ENCODE measurements at regions not wholly inside any gene's neighbourhood (a gene's known extent, or its start where the extent isn't known, plus 50 kb on each side); places are given as distances from the start of the nearest gene placed in this dataset.

DNA sequence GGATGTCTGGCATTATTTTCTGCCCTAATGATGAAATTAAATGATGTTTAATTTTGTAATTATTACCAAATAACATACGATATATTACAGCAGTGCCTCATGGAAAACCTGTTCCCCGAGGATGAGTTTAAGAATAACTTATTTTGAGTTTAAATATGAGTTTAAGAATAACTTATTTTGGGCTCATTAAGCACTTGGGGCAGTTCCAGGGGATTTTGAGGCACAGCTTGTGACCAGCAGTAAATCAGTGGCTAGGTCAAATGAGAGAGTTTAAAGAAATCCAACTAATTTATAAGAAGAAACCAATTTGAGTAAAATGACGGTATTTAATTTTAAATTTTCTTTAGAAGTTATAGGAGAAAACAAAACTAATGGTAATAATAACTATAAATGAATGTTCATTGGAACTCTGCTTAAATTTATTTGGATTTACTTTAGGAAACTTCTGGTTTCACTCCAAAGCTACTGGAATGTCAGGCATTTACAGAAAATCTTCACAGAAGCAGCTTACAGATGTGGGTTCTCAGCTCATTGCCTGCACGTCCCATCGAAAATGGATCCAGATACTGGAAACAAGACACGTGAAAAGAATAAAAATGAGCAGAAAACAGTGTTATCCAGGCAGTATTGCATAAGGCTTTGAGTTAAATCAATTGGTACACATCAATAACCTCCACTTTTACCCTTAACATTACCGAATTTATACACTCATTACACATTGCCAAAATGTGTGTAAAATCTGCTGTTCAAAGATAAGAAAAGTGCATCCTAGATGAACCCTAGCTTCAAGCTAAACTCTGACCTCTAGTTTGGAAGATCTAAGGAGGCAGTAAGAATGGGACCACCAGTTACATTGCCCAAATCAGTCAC is 784.5 kb upstream of the IGFBP3 start:
- no peak for DNase-seq

GRCh38 chr7:46696741-46697140 is 775.7 kb upstream of the IGFBP3 start:
- DNase-seq: no peak

GRCh38 chr7:46695051-46695708 is 774.1 kb upstream of the IGFBP3 start:
- DNase-seq: no peak

- no peak for DNase-seq
These were observed 773.0 kb upstream of the IGFBP3 start for GRCh38 chr7:46694058-46694457.

GRCh38 chr7:46687203-46687602 is 766.1 kb upstream of the IGFBP3 start:
- no peak for DNase-seq

DNA sequence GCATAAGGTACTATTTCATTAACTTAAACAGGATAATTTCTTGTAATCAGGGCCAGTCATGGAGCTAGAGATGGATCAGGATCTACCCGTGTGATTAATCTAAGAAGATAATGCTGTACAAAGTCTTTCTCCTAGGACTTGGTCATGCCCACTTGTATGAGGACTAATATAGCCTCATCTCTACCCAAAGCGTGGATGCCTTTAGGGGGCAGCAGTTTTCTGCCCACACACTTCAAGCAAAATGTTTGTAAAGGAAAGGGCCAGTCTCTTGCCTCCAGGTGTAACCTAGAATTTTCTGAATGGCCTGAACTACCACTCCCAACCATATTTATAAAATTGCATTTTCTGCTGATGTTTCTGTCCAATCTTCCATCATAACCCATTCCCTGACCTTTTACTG is 764.0 kb upstream of the IGFBP3 start:
- DNase-seq: no peak

DNA sequence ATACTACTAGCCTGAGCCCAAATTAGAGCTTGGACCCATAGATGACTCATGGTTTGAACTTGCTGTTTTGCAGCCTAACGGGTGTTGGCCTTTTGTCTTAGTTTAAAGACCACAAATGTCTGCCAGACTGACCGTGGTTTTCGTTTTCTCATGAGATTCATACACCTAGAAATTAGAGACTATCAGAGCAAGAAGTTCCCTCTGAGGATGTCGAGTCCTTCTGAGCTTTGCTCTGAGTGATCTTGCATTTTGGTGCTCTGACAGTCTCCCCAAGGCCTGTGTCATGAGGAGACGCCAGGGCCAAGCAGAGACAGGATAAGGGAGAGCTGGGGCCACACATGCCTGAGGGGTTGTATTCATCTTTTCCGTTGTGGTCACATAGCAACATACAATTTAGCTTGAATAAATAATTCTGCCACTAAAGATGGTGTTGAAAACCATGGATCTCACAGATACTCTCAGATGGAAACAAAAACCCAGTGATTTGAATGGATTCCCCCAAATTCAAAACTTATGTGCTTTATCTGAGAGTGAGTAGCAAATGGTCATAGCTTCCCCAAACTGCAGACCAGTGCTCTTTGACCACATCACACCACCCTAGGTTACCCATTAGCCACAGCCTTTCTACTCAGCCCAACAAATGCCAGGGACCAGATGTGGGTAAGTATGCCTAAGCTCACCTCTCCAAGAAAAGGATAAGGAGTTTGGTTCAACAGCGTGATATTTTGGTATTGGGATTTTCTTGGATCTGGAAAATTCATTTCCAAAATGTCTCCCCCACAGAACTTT is 762.0 kb upstream of the IGFBP3 start:
- no peak for DNase-seq

- no peak for DNase-seq
These were observed 760.9 kb upstream of the IGFBP3 start for GRCh38 chr7:46681865-46682503.

GRCh38 chr7:46680147-46680546 is 759.1 kb upstream of the IGFBP3 start:
- no peak for DNase-seq

DNA sequence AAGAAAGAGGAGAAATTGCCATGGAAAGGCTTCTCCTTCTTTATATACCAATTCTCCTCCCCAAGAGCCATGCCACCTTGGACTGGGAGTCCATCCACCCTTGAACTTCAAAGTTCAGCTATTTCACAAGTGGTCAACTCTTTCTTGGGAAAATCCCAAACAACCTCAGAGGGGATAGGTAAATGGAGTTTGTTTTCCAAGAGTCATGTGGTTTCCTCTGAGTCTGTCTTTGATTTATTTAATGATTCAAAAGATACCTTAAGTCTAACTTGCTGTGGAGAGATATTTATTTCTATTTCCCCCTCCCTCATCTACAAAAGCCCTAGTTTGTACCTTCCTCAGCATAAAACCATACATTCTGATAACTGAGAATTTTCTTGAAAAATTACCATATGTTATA is 758.6 kb upstream of the IGFBP3 start:
- DNase-seq: no peak

DNA sequence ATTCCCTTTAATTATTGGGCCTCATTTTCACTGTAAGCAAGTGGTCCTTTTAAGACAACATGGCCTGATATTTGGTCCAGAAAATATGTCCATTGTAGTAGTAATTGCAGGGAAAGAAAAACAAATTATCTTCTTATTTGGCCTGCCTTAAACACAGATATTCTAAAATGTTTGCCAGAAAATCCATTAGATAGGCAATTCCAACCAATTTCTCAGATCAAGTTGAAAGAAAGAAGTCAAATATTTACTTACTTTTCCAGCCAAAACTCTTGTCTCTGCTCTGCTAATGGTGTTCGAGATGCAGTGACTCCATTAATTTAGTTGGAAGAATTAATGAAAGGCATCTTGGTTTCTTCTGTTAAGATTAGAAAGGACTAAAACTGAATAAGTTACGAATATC is 757.3 kb upstream of the IGFBP3 start:
- no peak for DNase-seq

DNA sequence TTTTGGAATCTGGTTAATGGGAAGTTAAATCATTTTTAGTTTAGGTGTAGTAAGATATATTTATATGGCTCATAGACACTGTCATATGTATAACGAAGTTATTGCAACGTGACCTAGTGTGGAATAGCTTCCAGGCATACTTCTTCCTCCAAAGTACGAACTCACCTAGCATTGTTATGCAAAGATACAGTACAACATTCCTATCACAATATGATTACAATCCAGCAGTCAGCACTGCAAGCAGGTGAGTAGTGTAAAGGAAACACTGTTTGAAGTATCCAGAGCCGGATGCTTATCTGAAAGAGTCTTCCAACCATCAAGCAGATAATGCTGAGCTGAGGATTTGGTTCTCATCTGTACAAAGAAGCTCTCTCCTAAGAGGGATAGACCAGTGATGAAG is 754.4 kb upstream of the IGFBP3 start:
- DNase-seq: no peak

DNA sequence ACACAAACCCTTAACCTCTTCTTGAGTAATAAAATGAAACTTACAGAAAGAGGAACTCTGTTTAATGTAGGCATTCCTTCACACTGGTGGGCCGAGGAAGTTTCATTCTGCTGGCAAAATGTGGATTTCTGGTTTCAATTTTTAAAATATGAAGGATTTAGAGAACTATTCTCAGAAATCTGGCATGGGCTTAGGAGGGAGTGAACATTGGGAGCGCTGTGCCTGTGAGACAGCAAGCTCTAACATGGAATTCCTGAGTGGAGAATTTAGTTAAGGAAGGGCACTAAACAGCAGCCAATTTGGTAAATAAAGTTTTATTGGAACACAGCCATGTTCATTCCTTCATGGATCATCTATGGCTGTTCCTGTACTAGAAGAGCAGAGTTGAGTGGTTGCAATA is 751.8 kb upstream of the IGFBP3 start:
- no peak for DNase-seq

DNA sequence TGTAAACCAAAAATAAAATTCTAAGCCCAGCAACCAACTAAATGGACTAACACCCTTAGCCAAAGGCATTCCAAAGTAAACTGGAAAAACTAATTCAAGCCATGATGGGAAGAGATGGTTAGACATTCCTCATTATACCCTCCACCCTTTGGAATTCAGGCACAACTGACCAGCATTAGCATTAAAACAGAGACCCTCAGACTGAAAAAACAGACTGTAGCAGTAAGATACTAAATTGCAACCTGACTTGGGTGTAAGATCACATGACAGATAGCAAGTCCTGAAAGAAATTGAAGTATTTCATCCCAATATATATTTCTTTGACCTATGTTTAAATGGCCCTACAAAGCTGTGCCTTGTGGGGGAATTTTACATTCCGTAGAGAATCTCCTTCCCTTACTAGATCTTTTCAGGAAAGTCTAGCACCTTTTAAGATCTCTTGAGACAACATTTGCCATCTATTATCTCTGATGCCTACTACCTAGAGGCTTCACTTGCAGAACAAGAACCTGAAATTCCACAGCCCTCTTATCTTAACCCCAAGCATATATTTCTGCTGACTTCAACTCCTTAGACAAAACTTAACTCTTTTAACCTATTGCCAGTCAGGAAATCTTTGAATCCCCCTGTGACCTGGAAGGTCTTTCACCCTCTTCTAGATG is 750.2 kb upstream of the IGFBP3 start:
- no peak for DNase-seq

DNA sequence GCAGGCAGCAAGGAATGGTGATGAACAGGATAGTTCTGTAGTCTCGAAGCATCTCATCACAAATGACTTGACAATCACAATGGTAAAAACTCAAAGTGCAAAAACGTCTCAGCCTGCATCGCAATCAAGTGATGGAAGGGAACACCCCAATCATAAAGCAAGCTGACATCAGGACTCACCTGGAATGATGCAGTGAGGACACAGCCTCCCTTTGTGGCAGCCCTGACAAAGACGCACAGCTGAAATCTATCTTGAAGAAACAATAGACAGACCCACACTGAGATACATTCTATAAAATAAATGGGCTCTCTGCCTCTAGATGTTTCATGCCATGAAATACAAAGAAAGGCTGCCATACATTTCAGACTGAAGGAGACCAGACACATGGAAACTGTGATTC is 748.0 kb upstream of the IGFBP3 start:
- DNase-seq: no peak

DNA sequence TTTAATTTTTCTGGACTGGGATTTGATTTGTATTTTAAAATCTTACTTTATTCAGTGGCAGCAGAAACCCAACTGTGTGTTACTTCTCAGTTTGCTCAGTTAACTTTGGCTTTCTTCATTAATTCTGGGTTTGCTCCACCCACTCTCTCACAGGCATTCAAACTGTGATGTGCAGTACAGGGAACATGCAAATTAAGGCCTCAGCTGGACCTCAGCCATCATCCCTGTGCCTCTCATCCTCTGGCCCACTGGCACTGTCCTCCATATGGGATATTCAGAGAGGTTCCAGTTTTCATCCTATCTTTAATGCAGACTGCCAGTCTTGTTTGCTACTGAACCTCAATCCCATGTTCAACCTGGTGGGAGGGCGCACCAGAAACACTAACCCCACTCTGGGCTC is 743.4 kb upstream of the IGFBP3 start:
- no peak for DNase-seq

GRCh38 chr7:46663025-46663424 is 742.0 kb upstream of the IGFBP3 start:
- no peak for DNase-seq

GRCh38 chr7:46661431-46661830 is 740.4 kb upstream of the IGFBP3 start:
- DNase-seq: no peak

DNA sequence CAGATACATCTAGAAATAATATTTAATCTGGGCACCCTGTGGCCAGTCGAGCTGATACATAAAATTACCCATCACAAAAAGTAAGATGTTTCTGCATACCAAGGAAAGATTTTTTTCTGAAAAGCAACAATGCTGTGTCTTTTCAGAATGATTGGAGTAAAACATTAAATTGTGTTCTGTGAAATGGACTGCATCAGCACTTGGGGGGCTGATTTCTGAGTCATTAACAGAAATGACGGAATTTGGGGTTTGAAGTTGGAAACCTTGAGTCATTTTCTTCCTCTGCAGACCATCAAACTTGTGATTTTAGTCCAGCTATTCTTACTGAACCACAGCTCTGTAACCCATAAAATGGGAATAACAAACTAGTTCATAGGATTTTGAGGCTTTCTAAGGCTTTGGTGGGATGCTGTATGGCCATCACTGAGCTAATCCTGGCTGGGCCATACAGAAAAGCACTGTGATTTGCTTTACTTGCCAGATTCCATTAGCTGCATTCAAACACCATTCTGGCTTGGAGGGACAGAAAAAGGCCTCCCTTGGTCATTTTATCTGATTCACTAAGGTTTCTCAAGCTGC is 739.4 kb upstream of the IGFBP3 start:
- DNase-seq: no peak

DNA sequence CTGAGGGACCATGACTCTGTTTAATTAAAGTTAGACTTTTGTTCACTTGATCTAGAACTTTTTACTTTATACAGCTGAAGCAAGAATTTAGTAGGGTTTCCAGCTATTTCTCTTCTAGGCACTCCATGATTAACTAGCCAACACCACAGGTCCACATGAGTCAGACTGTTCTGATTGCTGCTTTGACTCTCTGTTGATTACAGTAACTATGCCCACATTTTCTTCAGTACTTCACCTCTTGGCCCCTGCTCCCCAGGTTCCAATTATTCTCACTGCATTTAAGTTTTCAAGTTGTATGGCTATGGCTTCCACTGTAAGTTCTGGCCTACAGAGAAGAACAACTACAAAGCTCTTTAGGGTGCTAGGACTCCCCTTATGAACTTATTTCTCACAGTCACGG is 737.2 kb upstream of the IGFBP3 start:
- no peak for DNase-seq

DNA sequence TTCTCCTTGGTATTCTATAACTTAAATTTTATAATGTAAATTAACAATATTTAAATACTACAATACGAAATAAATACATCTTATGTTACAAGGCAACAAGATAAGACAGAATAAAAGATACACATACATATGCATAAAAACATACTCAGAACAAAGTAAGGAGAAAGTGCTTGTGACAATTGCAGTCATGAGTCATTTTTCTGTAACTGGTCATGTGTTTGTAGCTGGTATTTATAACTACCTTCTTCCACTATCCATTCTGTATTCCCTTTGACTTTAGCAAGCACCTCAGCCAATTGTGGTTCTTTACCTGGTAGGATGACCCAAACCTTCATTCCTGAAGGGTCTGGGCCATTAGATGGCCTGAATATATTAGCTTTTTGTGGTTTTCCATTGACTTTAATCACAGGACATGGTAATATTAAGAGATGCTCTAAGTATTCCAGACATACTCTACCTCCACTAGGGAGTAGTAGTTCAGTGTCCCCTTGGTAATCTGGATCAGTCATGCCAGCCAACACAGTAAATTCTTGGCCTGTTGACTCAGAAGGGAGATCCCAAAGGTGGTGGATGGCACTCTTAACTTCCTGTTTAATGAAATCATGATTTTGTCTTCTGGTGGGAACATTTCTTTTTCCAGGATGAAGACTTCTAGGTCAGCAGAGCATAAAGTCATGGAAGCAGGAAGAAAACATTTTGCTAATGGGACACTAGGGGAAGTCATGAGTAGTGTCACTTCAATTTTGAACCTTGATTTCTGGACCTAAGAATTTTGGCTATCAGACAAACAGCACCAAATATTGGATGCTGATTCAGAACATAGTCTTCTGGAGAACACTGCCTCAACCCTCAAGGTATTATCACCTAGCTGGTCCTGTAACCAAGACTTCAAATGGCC is 733.7 kb upstream of the IGFBP3 start:
- no peak for DNase-seq
